H1 (cell line): ENCODE measurements at regions not wholly inside any gene's neighbourhood (a gene's known extent, or its start where the extent isn't known, plus 50 kb on each side); places are given as distances from the start of the nearest gene placed in this dataset.

ENCODE experiments used
- CTCF ChIA-PET: fragments of 300-600 bp; sonication (Branson Sonifier 250); formaldehyde crosslinking; loops from one replicate; lab custom pipeline; 2021; ENCODE audit not compliant: partially characterized antibody; lab: Charles Lee
- POLR2A ChIA-PET: fragments of 300-600 bp; sonication (Branson Sonifier 250); formaldehyde crosslinking; loops from one replicate; lab custom pipeline; 2021; ENCODE audit warnings: inconsistent platforms; ENCODE audit not compliant: partially characterized antibody; lab: Charles Lee
- DNase-seq, 2 experiments: peaks; one replicate each; pipeline versions ENCODE4 v3.0.0 to v3.0.0-alpha.2; 2010 to 2022; ENCODE audit warnings: low spot score in 2 of 2, low read depth in 1 of 2, mixed read lengths in 1 of 2
- FAIRE-seq: peaks from 2 replicates; lab custom pipeline; 2011; peaks lifted over from hg19 to GRCh38; lab: Jason Lieb, UNC
- H2AFZ ChIP-seq: 2 replicates; pipeline ENCODE4 v1.8.1; 2012; ENCODE audit warnings: low read length, inconsistent platforms
- H2AK5ac ChIP-seq: 2 replicates; pipeline ENCODE4 v1.6.1; 2013; ENCODE audit warnings: low read depth, low read length
- H2BK120ac ChIP-seq: replicated peaks from 2 replicates; pipeline ENCODE3; 2013; ENCODE audit warnings: low read depth, low read length, inconsistent platforms
- H2BK12ac ChIP-seq: 2 replicates; pipeline ENCODE4 v1.6.1; 2013; ENCODE audit warnings: low read depth, low read length
- H2BK15ac ChIP-seq: 2 replicates; pipeline ENCODE4 v1.6.1; 2013; ENCODE audit warnings: low read length
- H2BK20ac ChIP-seq: 2 replicates; pipeline ENCODE4 v1.6.1; 2013; ENCODE audit warnings: low read length
- H2BK5ac ChIP-seq: 2 replicates; pipeline ENCODE4 v1.6.1; 2013; ENCODE audit warnings: low read depth, low read length
- H3K14ac ChIP-seq: 2 replicates; pipeline ENCODE4 v1.6.1; 2013; ENCODE audit warnings: inconsistent platforms; ENCODE audit not compliant: insufficient read length
- H3K18ac ChIP-seq: 2 replicates; pipeline ENCODE4 v1.6.1; 2013; ENCODE audit warnings: low read length; ENCODE audit errors: extremely low read depth
- H3K23ac ChIP-seq: 2 replicates; pipeline ENCODE4 v1.6.1; 2013; ENCODE audit warnings: inconsistent platforms; ENCODE audit not compliant: insufficient read length
- H3K23me2 ChIP-seq: 2 replicates; pipeline ENCODE4 v1.6.1; 2013; ENCODE audit warnings: low read depth, low read length
- H3K27ac ChIP-seq: 2 replicates; pipeline ENCODE4 v1.6.1; 2011; ENCODE audit warnings: low read depth, low read length, inconsistent platforms
- H3K27me3 ChIP-seq, 4 experiments: replicated peaks in 1 of 4; 1 replicate in 1 of 4; 2 replicates in 3 of 4; pipeline versions ENCODE4 v1.6.1 to v1.8.1; 2011 to 2013; ENCODE audit warnings: low read length in 3 of 4, mild to moderate bottlenecking in 3 of 4, inconsistent platforms in 2 of 4, mixed read lengths in 2 of 4, moderate library complexity in 1 of 4; ENCODE audit not compliant: control insufficient read depth in 3 of 4, insufficient read depth in 3 of 4; ENCODE audit errors: extremely low read depth in 1 of 4
- H3K36me3 ChIP-seq, 4 experiments: 2 replicates each; pipeline versions ENCODE4 v1.6.1 to v1.8.1; 2011 to 2013; ENCODE audit warnings: mild to moderate bottlenecking in 4 of 4, low read length in 3 of 4, moderate library complexity in 2 of 4, control low read depth in 1 of 4, inconsistent platforms in 1 of 4; ENCODE audit not compliant: insufficient read depth in 4 of 4, control insufficient read depth in 2 of 4
- H3K4ac ChIP-seq: replicated peaks from 2 replicates; pipeline ENCODE3; 2013; ENCODE audit warnings: low read length, low read depth, mixed read lengths, inconsistent platforms; ENCODE audit not compliant: insufficient read length
- H3K4me1 ChIP-seq, 4 experiments: replicated peaks in 1 of 4; 1 replicate in 1 of 4; 2 replicates in 3 of 4; pipeline versions ENCODE4 v1.6.1 to v1.8.1; 2011 to 2013; ENCODE audit warnings: low read length in 3 of 4, inconsistent platforms in 2 of 4, mixed read lengths in 1 of 4; ENCODE audit not compliant: insufficient read depth in 4 of 4, control insufficient read depth in 3 of 4
- H3K4me2 ChIP-seq, 2 experiments: 2 replicates each; pipeline versions ENCODE4 v1.6.1 to v1.8.1; 2011 to 2013; ENCODE audit warnings: low read depth in 2 of 2, low read length in 2 of 2, control low read depth in 1 of 2, inconsistent platforms in 1 of 2, mild to moderate bottlenecking in 1 of 2; ENCODE audit not compliant: insufficient read depth in 1 of 2
- H3K4me3 ChIP-seq, 4 experiments: fragments of 200-600, 300-600 bp in 1 of 4; sonication (generic), shearing (Covaris generic), sonication (Bioruptor Twin) in 1 of 4; 2 replicates each; pipeline versions ENCODE4 v1.5.1 to v1.8.1; 2011 to 2016; ENCODE audit warnings: low read length in 4 of 4, low read depth in 3 of 4, control low read depth in 2 of 4, inconsistent platforms in 2 of 4, mild to moderate bottlenecking in 2 of 4, mixed read lengths in 1 of 4, moderate library complexity in 1 of 4; ENCODE audit not compliant: insufficient read depth in 2 of 4; ENCODE audit errors: extremely low read depth in 1 of 4
- H3K56ac ChIP-seq: replicated peaks from 2 replicates; pipeline ENCODE3; 2013; ENCODE audit warnings: low read depth, mild to moderate bottlenecking, mixed read lengths, low read length, inconsistent platforms; ENCODE audit not compliant: insufficient read length
- H3K79me1 ChIP-seq: 2 replicates; pipeline ENCODE4 v1.6.1; 2013; ENCODE audit warnings: low read depth, low read length, control low read depth
- H3K79me2 ChIP-seq, 2 experiments: 2 replicates each; pipeline versions ENCODE4 v1.6.1 to v1.8.1; 2012 to 2013; ENCODE audit warnings: low read length in 2 of 2, mild to moderate bottlenecking in 2 of 2, inconsistent platforms in 1 of 2; ENCODE audit not compliant: insufficient read depth in 2 of 2, control insufficient read depth in 1 of 2
- H3K9ac ChIP-seq, 4 experiments: replicated peaks in 1 of 4; 1 replicate in 1 of 4; 2 replicates in 3 of 4; pipeline versions ENCODE4 v1.6.1 to v1.8.1; 2011 to 2013; ENCODE audit warnings: low read depth in 3 of 4, low read length in 3 of 4, control low read depth in 2 of 4, mild to moderate bottlenecking in 2 of 4, moderate library complexity in 2 of 4, inconsistent platforms in 1 of 4; ENCODE audit errors: extremely low read depth in 1 of 4
- H3K9me3 ChIP-seq, 2 experiments: 2 replicates each; pipeline versions ENCODE4 v1.6.1 to v1.8.1; 2012 to 2013; ENCODE audit warnings: mild to moderate bottlenecking in 2 of 2, moderate library complexity in 2 of 2, control low read depth in 1 of 2, inconsistent platforms in 1 of 2, low read depth in 1 of 2, low read length in 1 of 2, mixed read lengths in 1 of 2; ENCODE audit not compliant: insufficient read depth in 2 of 2
- H4K20me1 ChIP-seq, 2 experiments: replicated peaks in 1 of 2; 2 replicates each; pipeline versions ENCODE3 to v1.8.1; 2011 to 2013; ENCODE audit warnings: inconsistent platforms in 2 of 2, low read length in 2 of 2, mild to moderate bottlenecking in 1 of 2; ENCODE audit not compliant: insufficient read depth in 2 of 2, control insufficient read depth in 1 of 2
- H4K5ac ChIP-seq: 2 replicates; pipeline ENCODE4 v1.6.1; 2013; ENCODE audit warnings: low read length, low read depth, mixed read lengths, inconsistent platforms; ENCODE audit not compliant: insufficient read length
- H4K8ac ChIP-seq: 2 replicates; pipeline ENCODE4 v1.8.0; 2013; ENCODE audit warnings: mild to moderate bottlenecking, moderate library complexity, low read length, inconsistent platforms; ENCODE audit not compliant: insufficient read depth; ENCODE audit errors: extremely low read depth
- H4K91ac ChIP-seq: replicated peaks from 2 replicates; pipeline ENCODE3; 2013; ENCODE audit warnings: low read length, mixed read lengths, inconsistent platforms; ENCODE audit not compliant: insufficient read length
- CEBPB ChIP-seq: IDR thresholded peaks from 2 replicates; pipeline ENCODE4 v1.6.1; 2012; ENCODE audit warnings: low read depth, low read length
- CHD1 ChIP-seq: IDR thresholded peaks from 2 replicates; pipeline ENCODE4 v1.6.1; 2012; ENCODE audit warnings: low read depth, low read length, improper control_type of control experiment
- CTBP2 ChIP-seq: IDR thresholded peaks from 2 replicates; pipeline ENCODE4 v1.7.0; 2011; ENCODE audit warnings: borderline replicate concordance, mild to moderate bottlenecking, moderate library complexity, mixed read lengths, low read length; ENCODE audit not compliant: insufficient read depth, insufficient read length
- KDM1A ChIP-seq: fragments of 200-600, 300-600 bp; sonication (generic); IDR thresholded peaks from 2 replicates; pipeline ENCODE4 v1.7.1; 2016; ENCODE audit warnings: mild to moderate bottlenecking, low read length, borderline replicate concordance
- NRF1 ChIP-seq: IDR thresholded peaks from 2 replicates; pipeline ENCODE4 v1.6.1; 2011; ENCODE audit warnings: mild to moderate bottlenecking, low read depth, low read length, improper control_type of control experiment
- TCF12 ChIP-seq: IDR thresholded peaks from 2 replicates; pipeline ENCODE4 v1.6.1; 2011; ENCODE audit warnings: low read depth, mild to moderate bottlenecking, low read length
- ZNF274 ChIP-seq: IDR thresholded peaks from 2 replicates; pipeline ENCODE4 v1.7.0; 2012; ENCODE audit warnings: low read length, borderline replicate concordance; ENCODE audit errors: extremely low read depth
- whole genome bisulfite sequencing, 2 experiments: shearing (Covaris generic) in 1 of 2; methylation state at CpG; one replicate each; pipeline versions ENCODE4 v1.1.6 to v1.1.7; 2013 to 2015; ENCODE audit warnings: low lambda C conversion rate in 2 of 2, mixed read lengths in 2 of 2, inconsistent platforms in 1 of 2, low coverage in 1 of 2, missing lambda C conversion rate in 1 of 2; ENCODE audit not compliant: insufficient replicate concordance in 2 of 2, insufficient coverage in 1 of 2, insufficient read length in 1 of 2; ENCODE audit errors: extremely low coverage in 1 of 2, missing lambda C conversion rate in 1 of 2; 5-methylcytosine and 5-hydroxymethylcytosine counted together
- TF ChIP-seq, protein P1 (sequence below): IDR thresholded peaks from 2 replicates; pipeline ENCODE4 v1.6.1; 2012; ENCODE audit warnings: inconsistent platforms

- 89% methylated on average over 1 of the region's 1 CpG; no CpG with 5 or more reads in 1 of the 2 experiments for WGBS, 2 experiments
- H2BK120ac ChIP-seq, result no peak overlapping the region
- H3K27me3 ChIP-seq, result no peaks in the 10 kb centered on the region
- no peaks in the 10 kb centered on the region for H3K79me2 ChIP-seq
- H2BK5ac ChIP-seq, result no peak overlapping the region
- H3K9me3 ChIP-seq, result 0 out of 4 replicates have a peak, but pooled peaks cover 0 to 2% of the 10 kb centered on the region in 2 experiments
- H2AFZ ChIP-seq, result 0 out of 2 replicates have a peak overlapping the region, but pooled peaks have one; percentile 20
- H3K4me3 ChIP-seq, result no peak overlapping the region
- H2BK15ac ChIP-seq, result no peak overlapping the region
- H2BK12ac ChIP-seq, result no peak overlapping the region
- no peak overlapping the region for H3K23ac ChIP-seq
- no peak overlapping the region for H4K8ac ChIP-seq
- DNase-seq, result no peak
- no peak overlapping the region for H3K56ac ChIP-seq
- no peaks in the 10 kb centered on the region for H3K4me1 ChIP-seq
- no peak overlapping the region for H3K9ac ChIP-seq
- H3K4ac ChIP-seq, result no peak overlapping the region
- H3K18ac ChIP-seq, result no peak overlapping the region
- H2AK5ac ChIP-seq, result no peak overlapping the region
- ChIA-PET POLR2A (no interaction called here), CTCF (interaction anchor here (0.7 to 1.8 kb wide), 4 partner anchors 9 to 399 kb away, joined by 3 to 8 read pairs (median 4); no protein-coding TSS in a partner anchor)
- H3K36me3 ChIP-seq, result no peaks in the 10 kb centered on the region
- TF ChIP-seq CEBPB (no peak), CTBP2 (no peak), CHD1 (no peak), KDM1A (no peak), TCF12 (no peak), ZNF274 (no peak), NRF1 (no peak)
- TF ChIP-seq, protein P1, sequence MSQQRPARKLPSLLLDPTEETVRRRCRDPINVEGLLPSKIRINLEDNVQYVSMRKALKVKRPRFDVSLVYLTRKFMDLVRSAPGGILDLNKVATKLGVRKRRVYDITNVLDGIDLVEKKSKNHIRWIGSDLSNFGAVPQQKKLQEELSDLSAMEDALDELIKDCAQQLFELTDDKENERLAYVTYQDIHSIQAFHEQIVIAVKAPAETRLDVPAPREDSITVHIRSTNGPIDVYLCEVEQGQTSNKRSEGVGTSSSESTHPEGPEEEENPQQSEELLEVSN, result no peak
- no peak overlapping the region for H3K14ac ChIP-seq
- no peaks in the 10 kb centered on the region for H3K79me1 ChIP-seq
- no peaks in the 10 kb centered on the region for H3K23me2 ChIP-seq
- no peak overlapping the region for H3K4me2 ChIP-seq
- H4K5ac ChIP-seq, result no peak overlapping the region
- no peaks in the 10 kb centered on the region for H4K20me1 ChIP-seq
- no peak overlapping the region for H2BK20ac ChIP-seq
- FAIRE-seq, result no peak
- no peak overlapping the region for H3K27ac ChIP-seq
- H4K91ac ChIP-seq, result no peak overlapping the region
These were observed 673.4 kb downstream of the TRIML1 start for GRCh38 chr4:188812644-188813043.
